MM.1S (cell line): ENCODE measurements at regions not wholly inside any gene's neighbourhood (a gene's known extent, or its start where the extent isn't known, plus 50 kb on each side); places are given as distances from the start of the nearest gene placed in this dataset.

Experiments used
- CTCF ChIP-seq: fragments of 300-600 bp; sonication (generic); IDR thresholded peaks from 2 replicates; pipeline ENCODE4 v1.5.1; 2016; ENCODE audit warnings: antibody characterized with exemption, low read length, mixed read lengths
- EZH2 ChIP-seq: fragments of 300-600 bp; sonication (generic); optimal IDR thresholded peaks from 2 replicates; pipeline ENCODE3; 2017; ENCODE audit warnings: low read depth, mild to moderate bottlenecking, antibody characterized with exemption, low read length, mixed read lengths
- EZH2phosphoT487 ChIP-seq: fragments of 300-600 bp; sonication (generic); IDR thresholded peaks from 2 replicates; pipeline ENCODE4 v1.6.1; 2018; ENCODE audit warnings: antibody characterized with exemption, low read length

- TF ChIP-seq EZH2phosphoT487 (no peak), EZH2 (no peak), CTCF (no peak)
Observed at GRCh38 chr17:51351080-51351479, 90.7 kb downstream of the UTP18 start.
